ENCODE measurements at regions not wholly inside any gene's neighbourhood (a gene's known extent, or its start where the extent isn't known, plus 50 kb on each side); places are given as distances from the start of the nearest gene placed in this dataset.

DNA sequence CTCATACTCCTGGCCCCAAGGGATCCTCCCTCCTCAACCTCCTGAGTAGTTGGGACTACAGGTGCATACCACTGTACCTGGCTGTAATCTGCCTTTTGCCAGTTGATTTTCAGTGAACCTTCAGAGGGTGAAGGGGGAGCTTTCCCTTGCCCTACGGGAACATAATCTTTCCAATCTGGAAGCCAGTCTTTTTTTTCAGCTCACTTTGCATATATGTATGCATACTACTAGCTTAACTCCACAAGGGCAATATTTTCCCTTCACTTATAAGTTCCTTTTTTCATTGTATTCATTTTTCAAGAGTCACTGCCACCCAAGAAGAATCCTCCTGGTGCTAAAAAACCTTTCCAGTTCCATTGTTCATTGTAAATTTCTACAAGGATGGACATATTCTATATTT lies 53.4 kb upstream of the GCM1 start:
- ChIA-PET POLR2A (ENCODE audit: partially characterized antibody) (no interaction called here), CTCF (ENCODE audit: partially characterized antibody) (interaction anchor here (0.6 to 1.5 kb wide), 3 partner anchors 31 to 283 kb away, joined by 3 to 4 read pairs (median 4); no protein-coding TSS in a partner anchor)
- DNase-seq (ENCODE audit: low read depth in 1 of 2, low spot score in 2 of 2) = no peak
- Histone ChIP-seq H4K20me1 (replicated peaks in 1 of 2; ENCODE audit: control insufficient read depth in 1 of 2, insufficient read depth in 2 of 2, low read length in 2 of 2) (no peaks in the 10 kb centered on the region), H3K18ac (ENCODE audit: extremely low read depth, low read length) (no peak overlapping the region), H3K4ac (replicated peaks; ENCODE audit: insufficient read length, low read depth, low read length) (no peak overlapping the region), H4K8ac (ENCODE audit: extremely low read depth, insufficient read depth, low read length) (no peak overlapping the region), H3K79me2 (ENCODE audit: control insufficient read depth in 1 of 2, insufficient read depth in 2 of 2, low read length in 2 of 2) (no peaks in the 10 kb centered on the region), H3K36me3 (ENCODE audit: control insufficient read depth in 2 of 4, insufficient read depth in 4 of 4, low read length in 3 of 4) (no peaks in the 10 kb centered on the region), H3K27me3 (replicated peaks in 1 of 4; ENCODE audit: control insufficient read depth in 3 of 4, extremely low read depth in 1 of 4, insufficient read depth in 3 of 4, low read length in 3 of 4) (no peaks in the 10 kb centered on the region), H3K9ac (replicated peaks in 1 of 4; ENCODE audit: extremely low read depth in 1 of 4, low read depth in 3 of 4, low read length in 3 of 4) (no peak overlapping the region), H2AFZ (ENCODE audit: low read length) (no peak overlapping the region), H2AK5ac (ENCODE audit: low read depth, low read length) (no peak overlapping the region), H2BK120ac (replicated peaks; ENCODE audit: low read depth, low read length) (no peak overlapping the region), H3K9me3 (ENCODE audit: insufficient read depth in 2 of 2, low read depth in 1 of 2, low read length in 1 of 2) (no peaks in the 10 kb centered on the region), H3K4me1 (replicated peaks in 1 of 4; ENCODE audit: control insufficient read depth in 3 of 4, insufficient read depth in 4 of 4, low read length in 3 of 4) (no peaks in the 10 kb centered on the region), H4K91ac (replicated peaks; ENCODE audit: insufficient read length, low read length) (no peak overlapping the region), H4K5ac (ENCODE audit: insufficient read length, low read depth, low read length) (no peak overlapping the region), H3K23ac (ENCODE audit: insufficient read length) (no peak overlapping the region), H2BK5ac (ENCODE audit: low read depth, low read length) (no peak overlapping the region), H2BK12ac (ENCODE audit: low read depth, low read length) (no peak overlapping the region), H2BK15ac (ENCODE audit: low read length) (no peak overlapping the region), H3K56ac (replicated peaks; ENCODE audit: insufficient read length, low read depth, low read length) (no peak overlapping the region), H3K4me3 (ENCODE audit: extremely low read depth in 1 of 4, insufficient read depth in 2 of 4, low read depth in 3 of 4, low read length in 4 of 4) (no peak overlapping the region), H3K23me2 (ENCODE audit: low read depth, low read length) (peaks cover 2% of the 10 kb centered on the region; the same call in 1 of the 2 replicates), H3K79me1 (ENCODE audit: low read depth, low read length) (no peaks in the 10 kb centered on the region), H2BK20ac (ENCODE audit: low read length) (no peak overlapping the region), H3K4me2 (ENCODE audit: insufficient read depth in 1 of 2, low read depth in 2 of 2, low read length in 2 of 2) (no peak overlapping the region), H3K14ac (ENCODE audit: insufficient read length) (no peak overlapping the region), H3K27ac (ENCODE audit: low read depth, low read length) (no peak overlapping the region)
- no peak for FAIRE-seq
- WGBS, 2 experiments (ENCODE audit: extremely low coverage in 1 of 2, insufficient coverage in 1 of 2, insufficient read length in 1 of 2, insufficient replicate concordance in 2 of 2, low coverage in 1 of 2, low lambda C conversion rate in 2 of 2, missing lambda C conversion rate in 1 of 2) = 86% methylated on average over 1 of the region's 1 CpG; no CpG with 5 or more reads in 1 of the 2 experiments
- no peak for TF ChIP-seq RBBP5 (IDR thresholded peaks at IDR 0.05; ENCODE audit: borderline replicate concordance, low read depth, low read length)
- TF ChIP-seq BCL11A (IDR thresholded peaks at IDR 0.05; ENCODE audit: low read depth in 2 of 2, low read length in 2 of 2) = no peak
- TF ChIP-seq, protein P1, sequence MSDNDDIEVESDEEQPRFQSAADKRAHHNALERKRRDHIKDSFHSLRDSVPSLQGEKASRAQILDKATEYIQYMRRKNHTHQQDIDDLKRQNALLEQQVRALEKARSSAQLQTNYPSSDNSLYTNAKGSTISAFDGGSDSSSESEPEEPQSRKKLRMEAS (IDR thresholded peaks at IDR 0.05) = no peak
- TF ChIP-seq TEAD4 (IDR thresholded peaks at IDR 0.05; ENCODE audit: low read depth, low read length) = no peak
- TF ChIP-seq, protein P2, sequence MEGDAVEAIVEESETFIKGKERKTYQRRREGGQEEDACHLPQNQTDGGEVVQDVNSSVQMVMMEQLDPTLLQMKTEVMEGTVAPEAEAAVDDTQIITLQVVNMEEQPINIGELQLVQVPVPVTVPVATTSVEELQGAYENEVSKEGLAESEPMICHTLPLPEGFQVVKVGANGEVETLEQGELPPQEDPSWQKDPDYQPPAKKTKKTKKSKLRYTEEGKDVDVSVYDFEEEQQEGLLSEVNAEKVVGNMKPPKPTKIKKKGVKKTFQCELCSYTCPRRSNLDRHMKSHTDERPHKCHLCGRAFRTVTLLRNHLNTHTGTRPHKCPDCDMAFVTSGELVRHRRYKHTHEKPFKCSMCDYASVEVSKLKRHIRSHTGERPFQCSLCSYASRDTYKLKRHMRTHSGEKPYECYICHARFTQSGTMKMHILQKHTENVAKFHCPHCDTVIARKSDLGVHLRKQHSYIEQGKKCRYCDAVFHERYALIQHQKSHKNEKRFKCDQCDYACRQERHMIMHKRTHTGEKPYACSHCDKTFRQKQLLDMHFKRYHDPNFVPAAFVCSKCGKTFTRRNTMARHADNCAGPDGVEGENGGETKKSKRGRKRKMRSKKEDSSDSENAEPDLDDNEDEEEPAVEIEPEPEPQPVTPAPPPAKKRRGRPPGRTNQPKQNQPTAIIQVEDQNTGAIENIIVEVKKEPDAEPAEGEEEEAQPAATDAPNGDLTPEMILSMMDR (IDR thresholded peaks at IDR 0.05; ENCODE audit: control extremely low read depth in 1 of 3, insufficient read depth in 1 of 3, low read depth in 1 of 3, low read length in 3 of 3) = no peak
- no peak for TF ChIP-seq POLR2AphosphoS5 (IDR thresholded peaks at IDR 0.05; ENCODE audit: low read depth, low read length)
- TF ChIP-seq EGR1 (IDR thresholded peaks at IDR 0.05; ENCODE audit: borderline replicate concordance, low read depth, low read length) = no peak
- TF ChIP-seq, protein P3, sequence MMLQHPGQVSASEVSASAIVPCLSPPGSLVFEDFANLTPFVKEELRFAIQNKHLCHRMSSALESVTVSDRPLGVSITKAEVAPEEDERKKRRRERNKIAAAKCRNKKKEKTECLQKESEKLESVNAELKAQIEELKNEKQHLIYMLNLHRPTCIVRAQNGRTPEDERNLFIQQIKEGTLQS (IDR thresholded peaks at IDR 0.05; ENCODE audit: insufficient read depth, low read depth, low read length) = no peak
- no peak for TF ChIP-seq JUND (IDR thresholded peaks at IDR 0.05; ENCODE audit: low read length)
- TF ChIP-seq, protein P4, sequence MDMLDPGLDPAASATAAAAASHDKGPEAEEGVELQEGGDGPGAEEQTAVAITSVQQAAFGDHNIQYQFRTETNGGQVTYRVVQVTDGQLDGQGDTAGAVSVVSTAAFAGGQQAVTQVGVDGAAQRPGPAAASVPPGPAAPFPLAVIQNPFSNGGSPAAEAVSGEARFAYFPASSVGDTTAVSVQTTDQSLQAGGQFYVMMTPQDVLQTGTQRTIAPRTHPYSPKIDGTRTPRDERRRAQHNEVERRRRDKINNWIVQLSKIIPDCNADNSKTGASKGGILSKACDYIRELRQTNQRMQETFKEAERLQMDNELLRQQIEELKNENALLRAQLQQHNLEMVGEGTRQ (IDR thresholded peaks at IDR 0.05; ENCODE audit: low read length) = no peak
- TF ChIP-seq CEBPB (IDR thresholded peaks at IDR 0.05; ENCODE audit: low read depth, low read length) = no peak
